ENCODE measurements at regions not wholly inside any gene's neighbourhood (a gene's known extent, or its start where the extent isn't known, plus 50 kb on each side); places are given as distances from the start of the nearest gene placed in this dataset.
"Not testable (repeated sequence)": the region's sequence is repeated elsewhere in the genome, so short reads cannot be mapped to it uniquely, and the experiment has no call there.

- Histone ChIP-seq H3K27ac (ENCODE audit: insufficient read depth, low read depth, low read length) (no peak overlapping the region), H3K36me3 (ENCODE audit: control insufficient read depth in 2 of 2, extremely low read depth in 1 of 2, insufficient read depth in 2 of 2, low read length in 2 of 2) (no peaks in the 10 kb centered on the region), H3K9ac (replicated peaks; ENCODE audit: extremely low read depth, insufficient read depth, low read length) (no peak overlapping the region), H3K4me1 (ENCODE audit: control insufficient read depth, extremely low read depth, insufficient read depth, low read length) (peaks cover 13% of the 10 kb centered on the region), H3K4me2 (ENCODE audit: insufficient read depth, low read length) (no peak overlapping the region), H3K9me1 (replicated peaks; ENCODE audit: control insufficient read depth, extremely low read depth, insufficient read depth, low read length) (no peaks in the 10 kb centered on the region), H3K27me3 (ENCODE audit: control insufficient read depth in 2 of 2, insufficient read depth in 2 of 2, low read length in 2 of 2) (no peaks in the 10 kb centered on the region), H3K4me3 (replicated peaks in 1 of 3; ENCODE audit: insufficient read depth in 1 of 3, low read depth in 1 of 3, low read length in 3 of 3) (no peak overlapping the region), H3K79me2 (ENCODE audit: control insufficient read depth, insufficient read depth, low read length) (no peaks in the 10 kb centered on the region), H2AFZ (ENCODE audit: low read depth, low read length) (no peak overlapping the region), H4K20me1 (replicated peaks; ENCODE audit: control insufficient read depth, extremely low read depth, insufficient read depth, low read length) (no peaks in the 10 kb centered on the region), H3K9me3 (replicated peaks; ENCODE audit: control insufficient read depth, insufficient read depth, low read length) (no peaks in the 10 kb centered on the region)
- FAIRE-seq (no peak), DNase-seq (ENCODE audit: low read depth, low spot score) (no peak)
- CTCF ChIA-PET, result no interaction called here
- POLR2A ChIA-PET, result no interaction called here
- dilution Hi-C loops (cut with MboI; ENCODE audit: extremely low pct_ligation_motif_present, low sequenced_read_pairs) (no loop called here), intact Hi-C loops (cut with micrococcal nuclease) (no loop called here)
- no TSS peak for BruUV-seq (replicated peaks)
- TF ChIP-seq FOS (IDR thresholded peaks at IDR 0.05; ENCODE audit: borderline replicate concordance, insufficient read depth, low read length) (no peak), CTCF (IDR thresholded peaks at IDR 0.05; ENCODE audit: extremely low read depth in 1 of 2, insufficient read depth in 1 of 2, low read depth in 1 of 2, low read length in 2 of 2) (no peak), POLR2AphosphoS5 (IDR thresholded peaks at IDR 0.05; ENCODE audit: insufficient read depth, low read depth, low read length) (no peak), POLR2A (IDR thresholded peaks at IDR 0.05; ENCODE audit: low read depth, low read length) (no peak), JUN (IDR thresholded peaks at IDR 0.05; ENCODE audit: borderline replicate concordance, insufficient read depth, insufficient read length, low read depth) (no peak), MYC (IDR thresholded peaks at IDR 0.05; ENCODE audit: low read depth, low read length) (no peak), GATA2 (IDR thresholded peaks at IDR 0.05; ENCODE audit: insufficient read depth, insufficient read length, low read depth, low read length) (no peak), EZH2 (IDR thresholded peaks at IDR 0.05; ENCODE audit: borderline replicate concordance, low read depth, low read length, severe bottlenecking) (no peak)
- TF ChIP-seq, protein P1, sequence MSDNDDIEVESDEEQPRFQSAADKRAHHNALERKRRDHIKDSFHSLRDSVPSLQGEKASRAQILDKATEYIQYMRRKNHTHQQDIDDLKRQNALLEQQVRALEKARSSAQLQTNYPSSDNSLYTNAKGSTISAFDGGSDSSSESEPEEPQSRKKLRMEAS (IDR thresholded peaks at IDR 0.05; ENCODE audit: insufficient read depth, insufficient read length), result no peak
These were observed 491.7 kb upstream of the PIK3R1 start for GRCh38 chr5:67723873-67724272.

DNA sequence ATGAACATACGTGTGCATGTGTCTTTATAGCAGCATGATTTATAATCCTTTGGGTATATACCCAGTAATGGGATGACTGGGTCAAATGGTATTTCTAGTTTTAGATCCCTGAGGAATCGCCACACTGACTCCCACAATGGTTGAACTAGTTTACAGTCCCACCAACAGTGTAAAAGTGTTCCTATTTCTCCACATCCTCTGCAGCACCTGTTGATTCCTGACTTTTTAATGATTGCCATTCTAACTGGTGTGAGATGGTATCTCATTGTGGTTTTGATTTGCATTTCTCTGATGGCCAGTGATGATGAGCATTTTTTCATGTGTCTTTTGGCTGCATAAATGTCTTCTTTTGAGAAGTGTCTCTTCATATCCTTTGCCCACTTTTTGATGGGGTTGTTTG is 493.0 kb upstream of the PIK3R1 start:
- H3K27ac ChIP-seq (ENCODE audit: insufficient read depth, low read depth, low read length); BruUV-seq (replicated peaks); H4K20me1 ChIP-seq (replicated peaks; ENCODE audit: control insufficient read depth, extremely low read depth, insufficient read depth, low read length); H2AFZ ChIP-seq (ENCODE audit: low read depth, low read length); H3K4me3 ChIP-seq (replicated peaks in 1 of 3; ENCODE audit: insufficient read depth in 1 of 3, low read depth in 1 of 3, low read length in 3 of 3); H3K36me3 ChIP-seq (ENCODE audit: control insufficient read depth in 2 of 2, extremely low read depth in 1 of 2, insufficient read depth in 2 of 2, low read length in 2 of 2); H3K4me2 ChIP-seq (ENCODE audit: insufficient read depth, low read length); H3K9ac ChIP-seq (replicated peaks; ENCODE audit: extremely low read depth, insufficient read depth, low read length); H3K9me3 ChIP-seq (replicated peaks; ENCODE audit: control insufficient read depth, insufficient read depth, low read length); H3K27me3 ChIP-seq (ENCODE audit: control insufficient read depth in 2 of 2, insufficient read depth in 2 of 2, low read length in 2 of 2); POLR2A ChIA-PET; dilution Hi-C loops (cut with MboI; ENCODE audit: extremely low pct_ligation_motif_present, low sequenced_read_pairs); H3K79me2 ChIP-seq (ENCODE audit: control insufficient read depth, insufficient read depth, low read length); H3K9me1 ChIP-seq (replicated peaks; ENCODE audit: control insufficient read depth, extremely low read depth, insufficient read depth, low read length); FAIRE-seq; intact Hi-C loops (cut with micrococcal nuclease); CTCF ChIA-PET; DNase-seq (ENCODE audit: low read depth, low spot score): not testable (repeated sequence)
- H3K4me1 ChIP-seq (ENCODE audit: control insufficient read depth, extremely low read depth, insufficient read depth, low read length), result peaks cover 13% of the 10 kb centered on the region

All from endothelial cell of umbilical vein (primary cell).